GM06990 (cell line): ENCODE measurements at regions not wholly inside any gene's neighbourhood (a gene's known extent, or its start where the extent isn't known, plus 50 kb on each side); places are given as distances from the start of the nearest gene placed in this dataset.
"Not testable (repeated sequence)": the region's sequence is repeated elsewhere in the genome, so short reads cannot be mapped to it uniquely, and the experiment has no call there.

ENCODE experiments used
- DNase-seq: peaks from one replicate; pipeline ENCODE4 v3.0.0-alpha.2; 2011; ENCODE audit not compliant: insufficient read length; ENCODE audit errors: extremely low read depth
- H3K27me3 ChIP-seq: replicated peaks from 2 replicates; pipeline ENCODE4 v1.6.0; 2011; ENCODE audit warnings: low read length; ENCODE audit not compliant: control insufficient read depth, insufficient read depth
- H3K36me3 ChIP-seq: 2 replicates; pipeline ENCODE4 v1.5.1; 2011; ENCODE audit warnings: low read length; ENCODE audit not compliant: control insufficient read depth, insufficient read depth
- H3K4me3 ChIP-seq: replicated peaks from 2 replicates; pipeline ENCODE4 v1.5.1; 2011; ENCODE audit warnings: low read depth, mild to moderate bottlenecking, control low read depth, low read length
- TF ChIP-seq, protein P1 (sequence below): IDR thresholded peaks from 2 replicates; pipeline ENCODE4 v1.5.1; 2011; ENCODE audit warnings: low read length, control low read depth, mild to moderate bottlenecking, inconsistent platforms; ENCODE audit not compliant: insufficient read depth, poor library complexity, severe bottlenecking

DNA sequence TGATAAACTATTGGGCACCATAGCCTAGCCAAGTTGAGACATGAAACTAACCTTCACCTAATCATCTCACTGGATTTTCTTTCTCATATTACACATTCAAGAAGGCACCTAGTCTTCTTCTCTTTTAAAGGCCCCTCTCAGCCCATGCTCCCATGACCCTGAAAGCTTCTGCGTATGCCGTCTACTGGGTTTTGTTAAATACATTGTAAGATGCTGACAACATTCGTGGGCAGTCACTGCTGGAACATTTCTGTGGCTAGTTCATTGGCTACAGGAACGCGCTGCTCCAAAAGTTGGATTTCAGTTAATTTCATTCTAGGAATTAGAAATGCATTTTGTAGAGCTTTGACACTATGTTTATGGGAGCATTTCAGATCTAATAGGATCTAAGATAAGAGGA is 52.3 kb upstream of the CHD2 start:
- TF ChIP-seq, protein P1, sequence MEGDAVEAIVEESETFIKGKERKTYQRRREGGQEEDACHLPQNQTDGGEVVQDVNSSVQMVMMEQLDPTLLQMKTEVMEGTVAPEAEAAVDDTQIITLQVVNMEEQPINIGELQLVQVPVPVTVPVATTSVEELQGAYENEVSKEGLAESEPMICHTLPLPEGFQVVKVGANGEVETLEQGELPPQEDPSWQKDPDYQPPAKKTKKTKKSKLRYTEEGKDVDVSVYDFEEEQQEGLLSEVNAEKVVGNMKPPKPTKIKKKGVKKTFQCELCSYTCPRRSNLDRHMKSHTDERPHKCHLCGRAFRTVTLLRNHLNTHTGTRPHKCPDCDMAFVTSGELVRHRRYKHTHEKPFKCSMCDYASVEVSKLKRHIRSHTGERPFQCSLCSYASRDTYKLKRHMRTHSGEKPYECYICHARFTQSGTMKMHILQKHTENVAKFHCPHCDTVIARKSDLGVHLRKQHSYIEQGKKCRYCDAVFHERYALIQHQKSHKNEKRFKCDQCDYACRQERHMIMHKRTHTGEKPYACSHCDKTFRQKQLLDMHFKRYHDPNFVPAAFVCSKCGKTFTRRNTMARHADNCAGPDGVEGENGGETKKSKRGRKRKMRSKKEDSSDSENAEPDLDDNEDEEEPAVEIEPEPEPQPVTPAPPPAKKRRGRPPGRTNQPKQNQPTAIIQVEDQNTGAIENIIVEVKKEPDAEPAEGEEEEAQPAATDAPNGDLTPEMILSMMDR: no peak
- Histone ChIP-seq H3K27me3 (no peaks in the 10 kb centered on the region), H3K36me3 (no peaks in the 10 kb centered on the region), H3K4me3 (no peak overlapping the region)
- DNase-seq: no peak

DNA sequence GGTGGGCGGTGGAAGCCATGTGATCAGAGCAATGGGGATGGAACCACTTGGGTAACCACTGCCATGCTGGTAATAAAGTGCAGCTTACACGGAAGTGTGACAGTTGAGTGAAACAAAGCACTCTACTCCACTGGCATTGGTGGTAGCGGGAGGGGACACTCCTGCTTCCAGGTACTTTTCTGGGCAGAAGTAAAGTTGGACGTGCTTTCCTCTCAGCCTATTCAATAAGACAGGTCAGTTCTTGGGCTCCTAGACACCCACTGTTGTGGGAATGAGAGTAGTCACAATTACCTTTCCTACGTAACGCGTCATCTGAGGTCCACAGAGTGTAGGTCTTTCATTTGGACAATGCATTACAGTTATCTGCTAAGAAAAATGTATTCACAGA is 51.7 kb upstream of the CHD2 start:
- no peak overlapping the region for H3K4me3 ChIP-seq
- DNase-seq: no peak
- H3K27me3 ChIP-seq: no peaks in the 10 kb centered on the region
- no peaks in the 10 kb centered on the region for H3K36me3 ChIP-seq
- TF ChIP-seq, protein P1: no peak

DNA sequence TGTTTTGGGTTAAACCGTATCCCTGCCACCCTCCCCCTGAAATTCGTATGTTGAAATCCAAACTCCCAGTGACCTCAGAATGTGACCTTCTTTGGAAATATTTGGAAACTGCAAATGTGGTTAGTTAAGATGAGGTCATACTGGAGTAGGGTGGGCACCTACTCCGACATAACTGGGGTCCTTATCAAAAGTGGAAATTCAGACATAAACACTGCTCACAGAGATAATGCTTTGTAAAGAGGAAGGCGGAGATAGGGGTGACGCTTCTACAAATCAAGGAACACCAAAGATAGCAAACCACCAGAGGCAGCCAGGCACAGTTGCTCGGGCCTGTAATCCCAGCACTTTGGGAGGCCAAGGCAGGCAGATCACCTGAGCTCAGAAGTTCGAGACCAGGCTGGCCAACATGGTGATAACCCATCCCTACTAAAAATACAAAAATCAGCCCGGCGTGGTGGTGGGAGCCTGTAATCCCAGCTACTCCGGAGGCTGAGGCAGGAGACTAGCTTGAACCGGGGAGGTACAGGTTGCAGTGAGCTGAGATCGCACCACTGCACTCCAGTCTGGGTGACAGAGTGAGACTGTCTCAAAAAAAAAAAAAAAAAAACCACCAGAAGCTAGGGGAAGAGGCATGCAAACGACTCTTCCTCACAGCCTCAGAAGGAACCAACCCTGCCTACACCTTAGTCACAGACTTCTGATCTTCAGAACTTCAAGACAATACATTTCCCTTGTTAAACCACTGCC is 51.1 kb upstream of the CHD2 start:
- H3K4me3 ChIP-seq: no peak overlapping the region
- no peaks in the 10 kb centered on the region for H3K36me3 ChIP-seq
- H3K27me3 ChIP-seq: no peaks in the 10 kb centered on the region
- no peak for DNase-seq
- TF ChIP-seq, protein P1: no peak

DNA sequence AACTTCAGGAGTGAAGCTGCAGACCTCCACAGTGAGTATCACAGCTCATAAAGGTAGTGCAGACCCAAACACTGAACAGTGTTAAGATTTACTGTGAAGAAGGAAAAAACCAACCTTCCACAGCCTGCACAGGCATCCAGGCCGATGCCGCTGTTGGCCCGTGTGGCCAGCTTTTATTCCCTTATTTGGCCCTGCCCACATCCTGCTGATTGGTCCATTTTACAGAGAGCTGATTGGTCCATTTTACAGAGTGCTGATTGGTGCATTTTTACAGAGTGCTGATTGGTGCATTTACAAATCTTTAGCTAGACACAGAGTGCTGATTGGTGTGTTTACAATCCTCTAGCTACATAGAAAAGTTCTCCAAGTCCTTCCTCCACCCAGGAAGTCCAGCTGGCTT is 49.9 kb upstream of the CHD2 start:
- DNase-seq, H3K4me3 ChIP-seq, H3K36me3 ChIP-seq, H3K27me3 ChIP-seq: not testable (repeated sequence)
